Lung (tissue), 11 donors: ENCODE measurements at regions not wholly inside any gene's neighbourhood (a gene's known extent, or its start where the extent isn't known, plus 50 kb on each side); places are given as distances from the start of the nearest gene placed in this dataset.

Experiments
- ATAC-seq: fragments of 200-7000 bp; cut with Tn5 transposase; one replicate; pipeline ENCODE4 v1.9.1; 2020; ENCODE audit warnings: moderate number of reproducible peaks; ENCODE audit not compliant: insufficient read depth, low FRiP score
- DNase-seq, 3 donors: peaks; one replicate each; pipeline ENCODE4 v3.0.0-alpha.2; 2013 to 2017
- H3K27ac ChIP-seq, 2 donors: one replicate each; pipeline ENCODE4 v1.5.1; 2013; ENCODE audit warnings: mild to moderate bottlenecking in 2 of 2, moderate library complexity in 2 of 2, control low read depth in 1 of 2, inconsistent platforms in 1 of 2, low read depth in 1 of 2, low read length in 1 of 2
- H3K27me3 ChIP-seq, 3 donors: one replicate each; pipeline ENCODE4 v1.5.1; 2013; ENCODE audit warnings: low read length in 2 of 3; ENCODE audit not compliant: control insufficient read depth in 3 of 3, insufficient read depth in 3 of 3
- H3K36me3 ChIP-seq, 4 donors: one replicate each; pipeline ENCODE4 v1.5.1; 2013; ENCODE audit warnings: low read length in 4 of 4, mild to moderate bottlenecking in 1 of 4, moderate library complexity in 1 of 4; ENCODE audit not compliant: control insufficient read depth in 4 of 4, insufficient read depth in 4 of 4
- H3K4me1 ChIP-seq, 5 donors: one replicate each; pipeline ENCODE4 v1.5.1; 2013; ENCODE audit warnings: low read length in 5 of 5, mild to moderate bottlenecking in 2 of 5, moderate library complexity in 1 of 5; ENCODE audit not compliant: control insufficient read depth in 5 of 5, insufficient read depth in 5 of 5
- H3K4me3 ChIP-seq: one replicate; pipeline ENCODE4 v1.5.1; 2013; ENCODE audit warnings: mild to moderate bottlenecking, control low read depth, moderate library complexity
- H3K9ac ChIP-seq, 2 donors: one replicate each; pipeline ENCODE4 v1.5.1; 2013; ENCODE audit warnings: low read length in 2 of 2, control low read depth in 1 of 2; ENCODE audit not compliant: insufficient read depth in 1 of 2
- H3K9me3 ChIP-seq, 4 donors: one replicate each; pipeline ENCODE4 v1.5.1; 2013; ENCODE audit warnings: low read length in 3 of 4, mild to moderate bottlenecking in 1 of 4, moderate library complexity in 1 of 4; ENCODE audit not compliant: control insufficient read depth in 4 of 4, insufficient read depth in 3 of 4
- WGBS, 2 donors: extraction: QIAGEN DNeasy Blood & Tissue Kit; methylation state at CpG; one replicate each; pipeline ENCODE4 v1.1.7; 2013; 5-methylcytosine and 5-hydroxymethylcytosine counted together
- TF ChIP-seq, protein P1 (sequence below): IDR thresholded peaks from 2 replicates; pipeline ENCODE4 v1.5.1; 2012; ENCODE audit warnings: mild to moderate bottlenecking; ENCODE audit errors: control extremely low read depth, extremely low read depth
- donor health status: control.
- donor health status: control.
- donor health status: Bipolar disorder and iron deficiency.
- donor health status: healthy.
- donor health status: DM: yes; HTN: yes; CAD: no.

DNA sequence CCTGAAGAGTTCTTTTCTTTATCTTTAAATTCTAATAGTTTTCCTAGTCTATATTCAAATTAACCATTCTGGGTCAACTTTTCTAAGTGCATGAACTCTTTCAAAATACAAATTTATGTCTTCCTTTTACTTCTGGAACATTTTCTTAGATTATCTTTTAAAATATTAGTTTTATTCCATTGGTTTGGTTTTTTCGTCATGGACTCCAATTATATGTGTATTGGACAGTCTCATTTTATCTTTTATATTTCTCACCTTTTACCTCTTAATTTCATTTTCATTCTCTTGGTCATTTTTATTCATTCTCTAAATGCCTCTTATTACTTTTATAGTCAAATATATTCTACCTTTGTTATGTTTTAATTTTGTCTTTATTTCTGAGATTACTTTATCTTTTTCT, 356.7 kb upstream of the MMS22L start:
- Histone ChIP-seq H3K9me3 (peaks cover 0 to 5% (median 0%) of the 10 kb centered on the region in 4 donors), H3K4me3 (no peak overlapping the region), H3K27ac (no peak overlapping the region), H3K36me3 (no peaks in the 10 kb centered on the region), H3K4me1 (no peaks in the 10 kb centered on the region), H3K9ac (no peak overlapping the region), H3K27me3 (no peaks in the 10 kb centered on the region)
- DNase-seq (no peak), ATAC-seq (no peak)
- 90 to 98% methylated on average over 1 of the region's 1 CpG for WGBS, 2 donors
- TF ChIP-seq, protein P1, sequence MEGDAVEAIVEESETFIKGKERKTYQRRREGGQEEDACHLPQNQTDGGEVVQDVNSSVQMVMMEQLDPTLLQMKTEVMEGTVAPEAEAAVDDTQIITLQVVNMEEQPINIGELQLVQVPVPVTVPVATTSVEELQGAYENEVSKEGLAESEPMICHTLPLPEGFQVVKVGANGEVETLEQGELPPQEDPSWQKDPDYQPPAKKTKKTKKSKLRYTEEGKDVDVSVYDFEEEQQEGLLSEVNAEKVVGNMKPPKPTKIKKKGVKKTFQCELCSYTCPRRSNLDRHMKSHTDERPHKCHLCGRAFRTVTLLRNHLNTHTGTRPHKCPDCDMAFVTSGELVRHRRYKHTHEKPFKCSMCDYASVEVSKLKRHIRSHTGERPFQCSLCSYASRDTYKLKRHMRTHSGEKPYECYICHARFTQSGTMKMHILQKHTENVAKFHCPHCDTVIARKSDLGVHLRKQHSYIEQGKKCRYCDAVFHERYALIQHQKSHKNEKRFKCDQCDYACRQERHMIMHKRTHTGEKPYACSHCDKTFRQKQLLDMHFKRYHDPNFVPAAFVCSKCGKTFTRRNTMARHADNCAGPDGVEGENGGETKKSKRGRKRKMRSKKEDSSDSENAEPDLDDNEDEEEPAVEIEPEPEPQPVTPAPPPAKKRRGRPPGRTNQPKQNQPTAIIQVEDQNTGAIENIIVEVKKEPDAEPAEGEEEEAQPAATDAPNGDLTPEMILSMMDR, result no peak

DNA sequence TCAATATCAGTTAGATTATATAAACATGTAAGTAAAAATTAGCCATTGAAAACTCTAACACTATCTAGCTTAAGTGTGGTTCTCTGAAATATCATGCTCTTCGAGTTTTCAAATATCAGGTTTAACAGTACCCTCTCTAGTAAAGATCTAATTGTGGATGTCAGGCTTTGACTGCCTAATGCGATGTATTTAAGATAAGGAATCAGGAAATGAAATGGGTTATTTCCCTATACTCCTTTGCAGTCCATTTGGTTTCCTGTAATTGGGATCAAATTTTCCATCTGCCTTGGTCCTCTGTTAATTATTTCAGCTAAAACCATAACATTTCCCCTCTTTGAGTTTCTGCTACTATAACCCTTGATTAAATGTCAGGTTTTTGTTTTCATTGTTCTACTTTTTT, 361.3 kb upstream of the MMS22L start:
- DNase-seq, result no peak
- 77 to 83% methylated on average over 2 of the region's 2 CpGs for WGBS, 2 donors
- Histone ChIP-seq H3K27ac (no peak overlapping the region), H3K36me3 (no peaks in the 10 kb centered on the region), H3K9ac (no peak overlapping the region), H3K27me3 (no peaks in the 10 kb centered on the region), H3K9me3 (no peaks in the 10 kb centered on the region), H3K4me3 (no peak overlapping the region), H3K4me1 (no peaks in the 10 kb centered on the region)
- ATAC-seq, result no peak
- TF ChIP-seq, protein P1, result no peak

DNA sequence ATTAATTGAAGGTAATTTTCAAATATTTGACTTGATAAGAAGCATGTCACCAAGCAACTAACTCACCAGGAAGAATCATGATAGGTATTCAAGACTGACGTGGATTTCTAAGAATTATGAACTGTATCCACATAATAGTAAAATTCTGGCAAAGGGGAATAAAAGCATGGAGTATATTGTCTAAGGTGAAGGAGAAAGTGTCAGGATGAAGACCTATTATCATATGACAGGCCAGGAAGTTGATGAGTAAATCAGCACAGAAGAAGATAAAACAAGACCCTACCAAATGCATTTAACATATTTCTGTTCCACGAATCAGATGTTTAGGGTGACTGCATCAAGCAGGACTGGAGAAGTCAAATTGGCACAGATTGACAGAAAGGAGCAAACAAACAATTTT, 362.7 kb upstream of the MMS22L start:
- Histone ChIP-seq H3K27me3 (no peaks in the 10 kb centered on the region), H3K36me3 (no peaks in the 10 kb centered on the region), H3K4me1 (no peaks in the 10 kb centered on the region), H3K9ac (no peak overlapping the region), H3K9me3 (no peaks in the 10 kb centered on the region), H3K4me3 (no peak overlapping the region), H3K27ac (no peak overlapping the region)
- TF ChIP-seq, protein P1, result no peak
- DNase-seq (no peak), ATAC-seq (no peak)
- 54 to 65% methylated on average over 2 of the region's 2 CpGs for WGBS, 2 donors

- no peaks in the 10 kb centered on the region for H3K4me1 ChIP-seq
- TF ChIP-seq, protein P1, result no peak
- ATAC-seq (no peak), DNase-seq (no peak)
- no peak overlapping the region for H3K4me3 ChIP-seq
- no peak overlapping the region for H3K9ac ChIP-seq
- no peak overlapping the region for H3K27ac ChIP-seq
- no peaks in the 10 kb centered on the region for H3K36me3 ChIP-seq
- H3K27me3 ChIP-seq, result no peaks in the 10 kb centered on the region
- no peaks in the 10 kb centered on the region for H3K9me3 ChIP-seq
Observed at GRCh38 chr6:97653076-97653475, 370.1 kb upstream of the MMS22L start.
